GDM1 (cell line): ENCODE measurements at regions not wholly inside any gene's neighbourhood (a gene's known extent, or its start where the extent isn't known, plus 50 kb on each side); places are given as distances from the start of the nearest gene placed in this dataset.
"Not testable (repeated sequence)": the region's sequence is repeated elsewhere in the genome, so short reads cannot be mapped to it uniquely, and the experiment has no call there.

ENCODE experiments used
- DNase-seq: peaks from one replicate; lab custom pipeline; 2025; lab: John Stamatoyannopoulos, UW

- no peak for DNase-seq
Observed at GRCh38 chrX:25141684-25142083, 125.9 kb upstream of the ARX start.

- no peak for DNase-seq
Observed at GRCh38 chrX:25131055-25131454, 115.3 kb upstream of the ARX start.

- no peak for DNase-seq
Observed at GRCh38 chrX:25130619-25131018, 114.9 kb upstream of the ARX start.

GRCh38 chrX:25125483-25125882 lies 109.7 kb upstream of the ARX start:
- DNase-seq = no peak

GRCh38 chrX:25124391-25124790 lies 108.6 kb upstream of the ARX start:
- DNase-seq = no peak

- DNase-seq = no peak
Observed at GRCh38 chrX:25112156-25112555, 96.4 kb upstream of the ARX start.

GRCh38 chrX:25108481-25108880 lies 92.7 kb upstream of the ARX start:
- DNase-seq = no peak

- DNase-seq = no peak
Observed at GRCh38 chrX:25105221-25105620, 89.5 kb upstream of the ARX start.

GRCh38 chrX:25096522-25097045 lies 80.8 kb upstream of the ARX start:
- DNase-seq = no peak

- not testable (repeated sequence) for DNase-seq
Observed at GRCh38 chrX:25091152-25091551, 75.4 kb upstream of the ARX start.

GRCh38 chrX:25084446-25084845 lies 68.7 kb upstream of the ARX start:
- no peak for DNase-seq

GRCh38 chrX:25083661-25084060 lies 67.9 kb upstream of the ARX start:
- no peak for DNase-seq

GRCh38 chrX:25079020-25079419 lies 63.3 kb upstream of the ARX start:
- no peak for DNase-seq

GRCh38 chrX:25076941-25077500 lies 61.3 kb upstream of the ARX start:
- DNase-seq = no peak

- peak; percentile 35 for DNase-seq
Observed at GRCh38 chrX:25072247-25072646, 56.5 kb upstream of the ARX start.

GRCh38 chrX:25070038-25070437 lies 54.3 kb upstream of the ARX start:
- DNase-seq = no peak

- DNase-seq = no peak
Observed at GRCh38 chrX:25069209-25069608, 53.4 kb upstream of the ARX start.

GRCh38 chrX:25068340-25068739 lies 52.6 kb upstream of the ARX start:
- no peak for DNase-seq

GRCh38 chrX:25067271-25068172 lies 51.8 kb upstream of the ARX start:
- no peak for DNase-seq

GRCh38 chrX:25066131-25066530 lies 50.4 kb upstream of the ARX start:
- no peak for DNase-seq
